Endothelial cell of umbilical vein (primary cell): ENCODE measurements at regions not wholly inside any gene's neighbourhood (a gene's known extent, or its start where the extent isn't known, plus 50 kb on each side); places are given as distances from the start of the nearest gene placed in this dataset.

Source experiments
- BruUV-seq: library from RNA; stranded (reverse); fragments of 400-500 nt; replicated peaks from 2 replicates; lab custom pipeline; 2021; lab: Mats Ljungman, UMichigan
- CTCF ChIA-PET: fragments of 300-600, 350-600 bp; sonication (Branson Sonifier 250); formaldehyde crosslinking; loops from one replicate; lab custom pipeline; 2021; ENCODE audit warnings: antibody characterized with exemption, inconsistent platforms; lab: Charles Lee
- POLR2A ChIA-PET: fragments of 300-600, 350-600 bp; sonication (Branson Sonifier 250); formaldehyde crosslinking; loops from one replicate; lab custom pipeline; 2021; ENCODE audit warnings: antibody characterized with exemption, inconsistent platforms; lab: Charles Lee
- DNase-seq: peaks from one replicate; pipeline ENCODE4 v3.0.0-alpha.2; 2011; ENCODE audit warnings: low read depth, low spot score
- FAIRE-seq: peaks from 2 replicates; lab custom pipeline; 2011; peaks lifted over from hg19 to GRCh38; lab: Jason Lieb, UNC
- H2AFZ ChIP-seq: 2 replicates; pipeline ENCODE4 v1.6.0; 2012; ENCODE audit warnings: low read depth, low read length, control low read depth, inconsistent platforms
- H3K27ac ChIP-seq: 2 replicates; pipeline ENCODE4 v1.5.1; 2011; ENCODE audit warnings: low read depth, mild to moderate bottlenecking, control low read depth, low read length, moderate library complexity; ENCODE audit not compliant: insufficient read depth
- H3K27me3 ChIP-seq, 2 experiments: 2 replicates each; pipeline versions ENCODE4 v1.6.0 to v1.6.1; 2011; ENCODE audit warnings: low read length in 2 of 2, mixed read lengths in 1 of 2; ENCODE audit not compliant: control insufficient read depth in 2 of 2, insufficient read depth in 2 of 2
- H3K36me3 ChIP-seq, 2 experiments: 2 replicates in 1 of 2; 3 replicates in 1 of 2; pipeline ENCODE4 v1.5.1; 2011; ENCODE audit warnings: low read length in 2 of 2, mild to moderate bottlenecking in 1 of 2, moderate library complexity in 1 of 2; ENCODE audit not compliant: control insufficient read depth in 2 of 2, insufficient read depth in 2 of 2; ENCODE audit errors: extremely low read depth in 1 of 2
- H3K4me1 ChIP-seq: 3 replicates; pipeline ENCODE4 v1.5.1; 2011; ENCODE audit warnings: mild to moderate bottlenecking, low read length; ENCODE audit not compliant: control insufficient read depth, insufficient read depth; ENCODE audit errors: extremely low read depth
- H3K4me2 ChIP-seq: 2 replicates; pipeline ENCODE4 v1.6.1; 2011; ENCODE audit warnings: low read length, control low read depth, mixed read lengths; ENCODE audit not compliant: insufficient read depth
- H3K4me3 ChIP-seq, 3 experiments: fragments of 200-600 bp in 1 of 3; sonication (generic), shearing (Covaris generic) in 1 of 3; replicated peaks in 1 of 3; 2 replicates each; pipeline ENCODE4 v1.5.1; 2011 to 2016; ENCODE audit warnings: control low read depth in 3 of 3, low read length in 3 of 3, mild to moderate bottlenecking in 2 of 3, inconsistent platforms in 1 of 3, low read depth in 1 of 3, moderate library complexity in 1 of 3; ENCODE audit not compliant: insufficient read depth in 1 of 3
- H3K79me2 ChIP-seq: 2 replicates; pipeline ENCODE4 v1.6.0; 2012; ENCODE audit warnings: low read length, inconsistent platforms; ENCODE audit not compliant: control insufficient read depth, insufficient read depth
- H3K9ac ChIP-seq: replicated peaks from 2 replicates; pipeline ENCODE3; 2011; ENCODE audit warnings: low read length, control low read depth; ENCODE audit not compliant: insufficient read depth; ENCODE audit errors: extremely low read depth
- H3K9me1 ChIP-seq: replicated peaks from 3 replicates; pipeline ENCODE4 v1.6.0; 2011; ENCODE audit warnings: mild to moderate bottlenecking, low read length; ENCODE audit not compliant: control insufficient read depth, insufficient read depth; ENCODE audit errors: extremely low read depth
- H3K9me3 ChIP-seq: replicated peaks from 2 replicates; pipeline ENCODE4 v1.5.1; 2012; ENCODE audit warnings: low read length, inconsistent platforms; ENCODE audit not compliant: control insufficient read depth, insufficient read depth
- H4K20me1 ChIP-seq: replicated peaks from 2 replicates; pipeline ENCODE3; 2011; ENCODE audit warnings: mild to moderate bottlenecking, low read length; ENCODE audit not compliant: control insufficient read depth, insufficient read depth; ENCODE audit errors: extremely low read depth
- CTCF ChIP-seq, 2 donors: IDR thresholded peaks; 1 replicate in 1 of 2; 2 replicates in 1 of 2; pipeline ENCODE4 v1.5.1; 2011; ENCODE audit warnings: low read length in 2 of 2, mild to moderate bottlenecking in 2 of 2, moderate library complexity in 2 of 2, control low read depth in 1 of 2, inconsistent platforms in 1 of 2, low read depth in 1 of 2; ENCODE audit not compliant: insufficient read depth in 1 of 2; ENCODE audit errors: extremely low read depth in 1 of 2
- EZH2 ChIP-seq: IDR thresholded peaks from 2 replicates; pipeline ENCODE4 v1.6.1; 2012; ENCODE audit warnings: borderline replicate concordance, low read depth, mild to moderate bottlenecking, moderate library complexity, low read length, inconsistent platforms; ENCODE audit not compliant: severe bottlenecking
- FOS ChIP-seq: IDR thresholded peaks from 2 replicates; pipeline ENCODE4 v1.6.1; 2011; ENCODE audit warnings: mild to moderate bottlenecking, low read length, moderate library complexity, borderline replicate concordance; ENCODE audit not compliant: insufficient read depth
- GATA2 ChIP-seq: IDR thresholded peaks from 2 replicates; pipeline ENCODE4 v1.7.0; 2011; ENCODE audit warnings: low read depth, mild to moderate bottlenecking, moderate library complexity, mixed read lengths, low read length; ENCODE audit not compliant: insufficient read length, insufficient read depth
- JUN ChIP-seq: IDR thresholded peaks from 2 replicates; pipeline ENCODE4 v1.6.1; 2011; ENCODE audit warnings: borderline replicate concordance, low read depth; ENCODE audit not compliant: insufficient read length, insufficient read depth
- MAX ChIP-seq: IDR thresholded peaks from 2 replicates; pipeline ENCODE4 v1.6.1; 2011; ENCODE audit not compliant: insufficient read depth, insufficient read length
- MYC ChIP-seq: IDR thresholded peaks from one replicate; pipeline ENCODE4 v1.6.1; 2011; ENCODE audit warnings: mild to moderate bottlenecking, low read depth, low read length
- POLR2A ChIP-seq: IDR thresholded peaks from 2 replicates; pipeline ENCODE4 v1.6.1; 2012; ENCODE audit warnings: low read depth, mild to moderate bottlenecking, control low read depth, low read length
- POLR2AphosphoS5 ChIP-seq: IDR thresholded peaks from 2 replicates; pipeline ENCODE4 v1.6.1; 2012; ENCODE audit warnings: low read depth, mild to moderate bottlenecking, control low read depth, low read length, moderate library complexity; ENCODE audit not compliant: insufficient read depth
- dilution Hi-C: fragments of 300-500 bp; cut with MboI; formaldehyde crosslinking; loops from one replicate; pipeline ENCODE4 v1.15.0; 2019; ENCODE audit warnings: low sequenced_read_pairs; ENCODE audit not compliant: extremely low pct_ligation_motif_present
- intact Hi-C: fragments of 100-400 bp; cut with micrococcal nuclease; formaldehyde crosslinking; loops from one replicate; pipeline ENCODE4 v1.10.0; 2022

- Histone ChIP-seq H3K4me2 (no peak overlapping the region), H3K27me3 (peaks cover 11 to 13% of the 10 kb centered on the region in 2 experiments), H4K20me1 (no peaks in the 10 kb centered on the region), H3K79me2 (no peaks in the 10 kb centered on the region), H3K4me1 (no peaks in the 10 kb centered on the region), H3K9me1 (no peaks in the 10 kb centered on the region), H3K27ac (no peak overlapping the region), H3K36me3 (no peaks in the 10 kb centered on the region), H3K4me3 (no peak overlapping the region), H2AFZ (no peak overlapping the region), H3K9me3 (no peaks in the 10 kb centered on the region), H3K9ac (no peak overlapping the region)
- no peak for FAIRE-seq
- dilution Hi-C loops (no loop called here), intact Hi-C loops (no loop called here)
- DNase-seq: no peak
- BruUV-seq: no TSS peak
- ChIA-PET POLR2A (no interaction called here), CTCF (interaction anchor here (1.0 kb wide), 1 partner anchor 38 kb away, joined by 3 read pairs; no protein-coding TSS in a partner anchor)
- TF ChIP-seq GATA2: no peak
- no peak for TF ChIP-seq MAX
- no peak for TF ChIP-seq POLR2A
- no peak for TF ChIP-seq JUN
- no peak for TF ChIP-seq EZH2
- TF ChIP-seq FOS: no peak
- TF ChIP-seq MYC: no peak
- no peak for TF ChIP-seq CTCF (IDR thresholded peaks at IDR 0.05; ENCODE audit: extremely low read depth in 1 of 2, insufficient read depth in 1 of 2, low read depth in 1 of 2, low read length in 2 of 2)
- TF ChIP-seq POLR2AphosphoS5: no peak
Measured at GRCh38 chr21:36555199-36555800, 75.4 kb upstream of the CLDN14 start.
